Gastroesophageal sphincter (tissue), 4 donors: ENCODE measurements at regions not wholly inside any gene's neighbourhood (a gene's known extent, or its start where the extent isn't known, plus 50 kb on each side); places are given as distances from the start of the nearest gene placed in this dataset.

Source experiments
- ATAC-seq: fragments of 150-250 bp; one replicate; pipeline ENCODE4 v1.9.1; 2016; ENCODE audit warnings: mild to moderate bottlenecking, moderate library complexity
- H3K27ac ChIP-seq, 4 donors: fragments of 200-600 bp; sonication (generic) in 3 of 4; 1 replicate in 3 of 4; 2 replicates in 1 of 4; pipeline ENCODE4 v1.5.1; 2016 to 2019
- H3K27me3 ChIP-seq: fragments of 200-600 bp; sonication (generic); one replicate; pipeline ENCODE4 v1.5.1; 2019
- H3K36me3 ChIP-seq, 2 donors: fragments of 200-600 bp; sonication (generic); one replicate each; pipeline ENCODE4 v1.5.1; 2019; ENCODE audit warnings: control low read depth in 1 of 2
- H3K4me1 ChIP-seq, 3 donors: fragments of 200-600 bp; sonication (generic); 1 replicate in 2 of 3; 2 replicates in 1 of 3; pipeline ENCODE4 v1.5.1; 2016 to 2019; ENCODE audit warnings: control low read depth in 2 of 3
- H3K4me3 ChIP-seq, 2 donors: fragments of 200-600 bp; sonication (generic); one replicate each; pipeline ENCODE4 v1.5.1; 2019; ENCODE audit warnings: mild to moderate bottlenecking in 1 of 2, moderate library complexity in 1 of 2
- H3K9me3 ChIP-seq, 3 donors: fragments of 200-600 bp; sonication (generic); one replicate each; pipeline ENCODE4 v1.5.1; 2017 to 2019; ENCODE audit warnings: control low read depth in 2 of 3
- CTCF ChIP-seq, 4 experiments: fragments of 200-600 bp in 2 of 4; fragments of 450-650 bp in 2 of 4; sonication (generic) in 1 of 4; IDR thresholded peaks; one replicate each; pipeline ENCODE4 v1.5.1; 2017 to 2019; ENCODE audit warnings: antibody characterized with exemption in 4 of 4, mild to moderate bottlenecking in 2 of 4, moderate library complexity in 2 of 4
- EP300 ChIP-seq: sonication (generic); formaldehyde crosslinking; IDR thresholded peaks from one replicate; pipeline ENCODE4 v1.6.1; 2017; ENCODE audit warnings: antibody characterized with exemption, mild to moderate bottlenecking
- POLR2A ChIP-seq, 2 donors: fragments of 450-650 bp; IDR thresholded peaks; one replicate each; pipeline ENCODE4 v1.6.1; 2017; ENCODE audit warnings: antibody characterized with exemption in 2 of 2, mild to moderate bottlenecking in 2 of 2, moderate library complexity in 1 of 2
- POLR2AphosphoS5 ChIP-seq: sonication (generic); formaldehyde crosslinking; IDR thresholded peaks from one replicate; pipeline ENCODE4 v1.6.1; 2017; ENCODE audit warnings: antibody characterized with exemption
- WGBS, 2 donors: methylation state at CpG; one replicate each; pipeline ENCODE4 v1.1.5; 2018; ENCODE audit warnings: low coverage in 1 of 2; 5-methylcytosine and 5-hydroxymethylcytosine counted together

DNA sequence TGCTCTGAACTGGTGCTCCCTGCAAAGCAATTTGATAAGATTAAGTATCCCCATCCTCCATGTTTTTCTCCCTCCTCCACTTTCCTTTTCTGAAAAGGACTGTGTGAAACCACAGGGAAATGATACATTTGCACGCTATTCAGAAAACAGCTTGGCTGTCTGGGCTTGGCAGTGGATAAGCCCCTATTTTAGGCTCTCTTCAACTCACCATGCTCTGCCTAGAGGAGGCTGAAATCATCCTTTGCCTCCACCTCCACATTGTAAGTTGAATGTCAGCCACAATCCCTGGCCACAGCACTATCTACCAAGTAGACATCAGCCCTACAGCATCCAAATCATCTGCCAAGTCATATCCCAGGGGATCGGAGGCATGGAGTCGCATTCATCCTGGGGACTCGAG, 642.3 kb downstream of the RPS29 start:
- H3K36me3 ChIP-seq: no peaks in the 10 kb centered on the region
- ATAC-seq: no peak
- no peak overlapping the region for H3K27ac ChIP-seq
- H3K27me3 ChIP-seq: no peaks in the 10 kb centered on the region
- H3K4me3 ChIP-seq: no peak overlapping the region
- no peaks in the 10 kb centered on the region for H3K9me3 ChIP-seq
- WGBS, 2 donors: 76 to 82% methylated on average over 3 to 4 of the region's 4 CpGs
- H3K4me1 ChIP-seq: no peaks in the 10 kb centered on the region
- TF ChIP-seq POLR2AphosphoS5 (no peak), CTCF (IDR thresholded peaks at IDR 0.05) (no peak), EP300 (no peak), POLR2A (IDR thresholded peaks at IDR 0.05) (no peak)

- Histone ChIP-seq H3K4me3 (no peak overlapping the region), H3K9me3 (no peaks in the 10 kb centered on the region), H3K27me3 (no peaks in the 10 kb centered on the region), H3K4me1 (peaks cover 0 to 30% (median 4%) of the 10 kb centered on the region in 3 donors), H3K27ac (peak overlapping the region in 3 of 4 donors; percentile 65 to 79 (median 72)), H3K36me3 (no peaks in the 10 kb centered on the region)
- peak; percentile 65 for ATAC-seq
- no peak for TF ChIP-seq POLR2A (IDR thresholded peaks at IDR 0.05)
- TF ChIP-seq CTCF (IDR thresholded peaks at IDR 0.05): no peak
- TF ChIP-seq POLR2AphosphoS5: peak; percentile 13
- TF ChIP-seq EP300: no peak
- 12 to 20% methylated on average over 9 to 10 of the region's 10 CpGs for WGBS, 2 donors
Measured at GRCh38 chr14:48937541-48938195, 648.5 kb downstream of the RPS29 start.

DNA sequence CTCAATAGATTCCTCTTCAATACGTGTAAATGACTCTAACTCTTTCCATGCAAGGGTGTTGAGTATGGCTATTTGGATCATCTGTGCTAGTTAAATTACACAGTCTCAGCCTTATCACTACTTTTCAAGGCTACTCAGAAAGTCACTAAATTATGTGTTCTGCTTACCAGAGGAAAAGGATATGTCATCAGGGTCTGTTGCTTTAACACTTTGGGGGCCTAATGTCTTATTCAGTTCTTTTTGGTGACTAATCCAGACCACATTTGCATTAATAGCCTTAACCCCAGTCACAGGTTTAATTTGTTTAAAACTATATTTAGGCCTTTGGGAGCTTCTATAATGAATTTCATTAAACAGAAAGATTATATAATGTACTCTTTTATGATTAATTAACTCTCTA, 649.3 kb downstream of the RPS29 start:
- Histone ChIP-seq H3K4me3 (no peak overlapping the region), H3K4me1 (peaks cover 0 to 30% (median 4%) of the 10 kb centered on the region in 3 donors), H3K27ac (peak overlapping the region; percentile 65 to 79 (median 70)), H3K36me3 (no peaks in the 10 kb centered on the region), H3K27me3 (no peaks in the 10 kb centered on the region), H3K9me3 (no peaks in the 10 kb centered on the region)
- 36 to 44% methylated on average over 1 of the region's 1 CpG for WGBS, 2 donors
- no peak for ATAC-seq
- TF ChIP-seq POLR2A (IDR thresholded peaks at IDR 0.05) (no peak), CTCF (IDR thresholded peaks at IDR 0.05) (no peak), POLR2AphosphoS5 (no peak), EP300 (no peak)

DNA sequence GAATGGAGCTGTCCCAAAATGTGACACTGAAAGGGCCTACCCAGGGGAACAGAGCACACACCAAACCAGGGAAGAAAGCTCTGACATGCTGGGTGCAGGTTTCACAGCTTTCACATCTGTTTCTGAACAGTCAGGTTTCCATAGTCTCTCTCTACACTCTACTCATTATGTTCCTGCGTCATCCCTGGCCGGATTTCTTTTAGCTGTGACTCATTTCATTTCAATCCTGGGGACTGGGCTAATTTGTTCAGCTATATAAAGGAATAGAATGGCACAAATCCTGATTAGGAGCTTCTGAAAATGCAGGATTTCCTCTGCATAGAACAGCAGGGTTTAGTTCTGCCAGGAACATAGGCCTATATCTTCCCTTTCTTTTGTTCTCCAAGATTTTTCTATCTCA, 649.8 kb downstream of the RPS29 start:
- peak; percentile 78 for ATAC-seq
- Histone ChIP-seq H3K4me3 (no peak overlapping the region), H3K36me3 (no peaks in the 10 kb centered on the region), H3K9me3 (no peaks in the 10 kb centered on the region), H3K27me3 (no peaks in the 10 kb centered on the region), H3K27ac (peak overlapping the region; percentile 65 to 79 (median 70)), H3K4me1 (peaks cover 0 to 30% (median 4%) of the 10 kb centered on the region in 3 donors)
- 11 to 13% methylated on average over 2 of the region's 2 CpGs for WGBS, 2 donors
- TF ChIP-seq POLR2AphosphoS5 (no peak), POLR2A (IDR thresholded peaks at IDR 0.05) (no peak)

- Histone ChIP-seq H3K36me3 (no peaks in the 10 kb centered on the region), H3K4me3 (no peak overlapping the region), H3K4me1 (no peaks in the 10 kb centered on the region), H3K27me3 (no peaks in the 10 kb centered on the region), H3K9me3 (no peaks in the 10 kb centered on the region), H3K27ac (no peak overlapping the region)
- TF ChIP-seq POLR2AphosphoS5: no peak
- TF ChIP-seq POLR2A (IDR thresholded peaks at IDR 0.05): no peak
- TF ChIP-seq CTCF (IDR thresholded peaks at IDR 0.05): no peak
- TF ChIP-seq EP300: no peak
- 91 to 93% methylated on average over 4 to 6 of the region's 6 CpGs for WGBS, 2 donors
- no peak for ATAC-seq
Measured at GRCh38 chr14:48925184-48925583, 661.0 kb downstream of the RPS29 start.
